Iris pigment epithelial cell (primary cell): ENCODE measurements at regions not wholly inside any gene's neighbourhood (a gene's known extent, or its start where the extent isn't known, plus 50 kb on each side); places are given as distances from the start of the nearest gene placed in this dataset.
"Not testable (repeated sequence)": the region's sequence is repeated elsewhere in the genome, so short reads cannot be mapped to it uniquely, and the experiment has no call there.

ENCODE experiments used
- DNase-seq: peaks from one replicate; pipeline ENCODE4 v3.0.0-alpha.2; 2011; ENCODE audit warnings: low read depth

- DNase-seq = no peak
Observed at GRCh38 chr21:31609081-31609480, 50.4 kb upstream of the SOD1 start.

DNA sequence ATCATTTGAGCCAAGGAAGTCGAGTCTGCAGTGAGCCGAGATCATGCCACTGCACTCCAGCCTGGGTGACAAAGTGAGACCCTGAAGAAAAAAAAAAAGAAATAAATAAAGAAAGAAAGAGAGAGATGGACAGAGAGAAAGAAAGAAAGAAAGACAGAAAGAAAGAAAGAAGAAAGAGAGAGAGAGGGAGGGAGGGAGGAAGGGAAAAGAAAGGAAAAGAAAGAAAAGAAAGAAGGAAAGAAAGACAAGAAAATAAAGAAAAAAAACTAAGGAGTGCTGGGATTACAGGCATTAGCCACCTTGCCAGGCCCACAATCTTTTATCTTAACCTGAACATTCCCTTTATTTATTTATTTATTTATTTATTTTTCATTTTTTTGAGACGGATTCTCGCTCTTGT lies 51.7 kb upstream of the SOD1 start:
- no peak for DNase-seq

DNA sequence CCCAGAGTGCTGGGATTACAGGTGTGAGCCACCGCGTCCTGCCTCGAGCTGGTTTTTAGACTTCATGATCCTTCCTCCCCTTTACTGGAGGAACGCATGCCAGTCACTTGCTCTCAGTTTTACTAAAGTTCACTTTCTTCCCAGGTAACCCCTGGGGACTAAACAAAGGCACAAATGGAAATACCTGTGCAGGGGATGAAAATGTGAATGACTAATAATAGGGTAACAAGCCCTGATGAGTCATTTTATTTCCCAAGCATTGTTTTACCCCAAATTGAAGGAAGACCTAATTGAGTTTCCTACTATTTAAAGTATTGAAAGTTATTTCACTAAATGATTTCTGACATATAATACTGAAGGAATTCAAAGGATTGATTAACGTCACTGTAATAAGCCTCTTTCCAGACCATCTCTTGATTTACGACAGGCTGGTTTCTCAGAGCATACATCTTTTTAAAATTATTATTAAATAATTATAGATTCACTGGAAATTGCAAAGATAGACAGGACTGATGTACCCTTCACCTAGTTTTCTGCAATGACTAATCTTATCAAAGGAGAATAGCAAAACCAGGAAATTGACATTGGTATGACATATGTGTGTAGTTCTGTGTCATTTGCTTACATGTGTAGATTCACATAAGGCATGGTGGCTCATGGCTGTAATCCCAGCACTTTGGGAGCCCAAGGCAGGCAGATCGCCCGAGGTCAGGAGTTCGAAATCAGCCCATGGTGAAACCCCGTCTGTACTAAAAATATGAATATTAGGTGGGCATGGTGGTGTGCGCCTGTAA lies 53.2 kb upstream of the SOD1 start:
- DNase-seq = no peak

GRCh38 chr21:31604591-31605190 lies 54.8 kb upstream of the SOD1 start:
- peak; percentile 67 for DNase-seq

DNA sequence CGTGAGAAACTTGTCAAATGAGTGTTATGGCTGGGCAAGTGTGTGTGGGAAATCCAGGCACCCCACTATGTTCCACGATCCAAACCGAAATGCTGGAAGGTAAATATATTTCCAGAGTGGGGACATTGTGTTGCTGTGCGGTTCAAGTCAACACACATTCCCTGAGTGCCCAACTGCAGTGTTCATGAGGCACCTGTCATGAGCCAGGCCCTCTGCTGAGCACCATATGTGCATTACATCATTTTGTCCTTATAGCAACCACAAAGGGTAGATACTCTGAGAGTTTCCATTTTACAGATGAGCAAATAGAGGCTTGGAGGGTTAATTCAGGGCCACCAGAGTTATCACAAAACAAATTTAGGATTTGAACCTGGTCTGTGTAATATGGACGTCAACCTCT lies 59.9 kb upstream of the SOD1 start:
- no peak for DNase-seq

DNA sequence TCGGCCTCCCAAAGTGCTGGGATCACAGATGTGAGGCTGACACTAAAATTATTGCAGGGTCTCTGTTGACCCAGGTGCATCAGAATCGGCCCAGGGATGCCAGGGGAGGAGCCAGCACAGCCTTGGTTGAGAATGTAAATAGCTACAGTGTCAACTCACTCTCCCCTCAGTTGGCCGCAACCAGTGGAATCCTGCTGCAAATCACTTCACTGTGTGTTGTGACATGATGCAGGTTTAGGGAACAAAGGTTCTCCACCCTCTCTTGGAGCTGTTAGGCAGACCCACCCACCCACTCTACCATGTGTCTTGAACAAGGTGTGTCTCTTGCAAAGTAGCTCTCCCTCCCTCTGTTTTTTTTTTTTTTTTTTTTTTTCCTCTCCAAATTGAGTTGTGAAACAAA lies 60.5 kb upstream of the SOD1 start:
- no peak for DNase-seq

DNA sequence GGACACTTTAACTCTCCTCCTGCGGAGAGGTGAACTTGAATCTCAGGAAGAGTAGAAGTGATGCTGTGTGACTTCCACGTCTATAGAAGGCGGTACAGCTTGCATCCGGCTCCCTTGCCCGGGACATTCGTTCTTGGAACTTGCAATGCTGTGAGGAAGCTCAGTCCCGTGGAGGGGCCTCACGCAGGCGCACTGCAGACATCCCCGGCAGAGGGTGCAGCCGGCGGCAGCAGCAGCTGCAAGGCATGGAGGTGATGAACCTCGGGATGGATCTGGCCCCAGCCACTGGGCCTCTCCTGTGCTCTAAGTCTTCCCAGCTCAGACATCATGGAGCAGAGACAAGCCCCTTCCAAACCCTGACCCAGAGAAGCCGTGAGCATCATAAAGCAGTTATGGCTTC lies 61.8 kb upstream of the SOD1 start:
- DNase-seq = no peak

- no peak for DNase-seq
Observed at GRCh38 chr21:31596055-31596454, 63.4 kb upstream of the SOD1 start.

GRCh38 chr21:31594726-31595125 lies 64.8 kb upstream of the SOD1 start:
- no peak for DNase-seq

- no peak for DNase-seq
Observed at GRCh38 chr21:31594279-31594678, 65.2 kb upstream of the SOD1 start.

DNA sequence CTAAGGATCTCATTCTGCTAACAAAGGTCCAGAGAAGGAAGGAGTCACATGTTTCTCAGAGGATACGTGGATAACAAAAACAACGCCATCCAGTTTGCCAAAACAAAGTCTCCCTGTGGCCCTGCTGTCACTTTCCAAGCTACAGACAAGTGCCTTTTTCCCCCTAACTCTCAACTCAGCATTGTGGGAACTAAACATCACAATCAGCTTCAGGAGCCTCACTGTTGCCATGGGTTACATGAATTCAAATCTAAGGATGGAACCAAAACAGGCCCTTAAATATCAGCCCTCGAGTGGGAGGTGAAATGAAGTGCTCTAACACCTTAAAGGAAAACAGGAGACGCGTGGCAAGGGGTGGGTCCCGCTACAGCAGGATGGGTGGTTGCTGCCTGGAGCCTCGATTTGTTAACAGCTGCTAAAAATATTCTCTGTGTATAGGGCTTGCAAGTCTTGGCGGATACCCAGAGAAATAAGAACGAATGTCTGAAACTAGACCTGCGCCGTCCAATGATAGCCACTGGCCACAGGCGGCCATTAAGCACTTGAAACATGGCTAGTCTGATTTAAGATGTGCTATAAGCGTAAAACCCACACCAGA lies 66.4 kb upstream of the SOD1 start:
- no peak for DNase-seq

GRCh38 chr21:31592516-31592915 lies 67.0 kb upstream of the SOD1 start:
- DNase-seq = no peak

- DNase-seq = no peak
Observed at GRCh38 chr21:31589820-31590219, 69.7 kb upstream of the SOD1 start.

DNA sequence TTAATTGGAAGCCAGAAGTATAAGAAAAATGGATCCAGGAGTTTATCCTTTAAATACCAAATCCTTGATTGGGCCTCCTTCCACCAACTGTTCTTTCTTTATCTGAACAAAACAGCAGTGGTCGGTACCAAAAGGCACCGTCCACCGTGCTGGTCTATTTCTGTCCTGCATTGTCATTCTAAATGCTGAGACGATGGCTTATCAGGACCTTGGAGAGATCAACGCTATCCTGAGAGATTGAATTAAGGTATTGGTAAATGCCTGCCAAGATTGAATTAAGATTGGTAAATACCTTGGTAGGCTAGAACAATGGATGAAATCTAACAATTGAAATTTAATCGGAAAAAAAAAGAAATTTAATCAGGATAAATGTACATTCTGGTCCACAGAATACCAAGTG lies 73.4 kb upstream of the SOD1 start:
- no peak for DNase-seq

DNA sequence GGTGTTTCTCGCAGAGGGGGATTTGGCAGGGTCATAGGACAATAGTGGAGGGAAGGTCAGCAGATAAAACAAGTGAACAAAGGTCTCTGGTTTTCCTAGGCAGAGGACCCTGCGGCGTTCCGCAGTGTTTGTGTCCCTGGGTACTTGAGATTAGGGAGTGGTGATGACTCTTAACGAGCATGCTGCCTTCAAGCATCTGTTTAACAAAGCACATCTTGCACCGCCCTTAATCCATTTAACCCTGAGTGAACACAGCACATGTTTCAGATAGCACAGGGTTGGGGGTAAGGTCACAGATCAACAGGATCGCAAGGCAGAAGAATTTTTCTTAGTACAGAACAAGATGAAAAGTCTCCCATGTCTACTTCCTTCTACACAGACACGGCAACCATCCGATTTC lies 75.6 kb upstream of the SOD1 start:
- DNase-seq = not testable (repeated sequence)

- DNase-seq = no peak
Observed at GRCh38 chr21:31583498-31583897, 76.0 kb upstream of the SOD1 start.

DNA sequence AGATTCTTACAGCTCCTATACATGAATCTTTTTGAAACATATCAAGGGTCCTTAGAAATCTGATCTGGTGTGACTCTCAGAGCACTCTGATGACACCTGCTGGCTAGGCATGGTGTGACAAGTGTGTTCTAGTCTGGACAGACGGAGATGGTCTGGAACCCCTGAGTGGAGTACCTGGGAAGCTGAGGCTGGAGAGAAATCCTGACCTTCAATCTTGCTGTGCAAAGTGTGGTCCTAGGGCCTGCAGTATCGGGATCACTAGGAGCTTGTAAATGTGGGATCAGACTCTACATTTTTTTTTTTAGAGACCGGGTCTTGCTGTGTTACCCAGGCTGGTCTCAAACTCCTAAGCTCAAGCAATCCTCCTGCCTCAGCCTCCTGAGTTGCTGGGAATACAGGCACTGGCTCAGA lies 78.6 kb upstream of the SOD1 start:
- DNase-seq = peak; percentile 58

- no peak for DNase-seq
Observed at GRCh38 chr21:31577271-31577670, 82.2 kb upstream of the SOD1 start.

- DNase-seq = no peak
Observed at GRCh38 chr21:31576428-31576827, 83.1 kb upstream of the SOD1 start.

GRCh38 chr21:31573217-31573616 lies 86.3 kb upstream of the SOD1 start:
- no peak for DNase-seq

- no peak for DNase-seq
Observed at GRCh38 chr21:31571879-31572278, 87.6 kb upstream of the SOD1 start.

DNA sequence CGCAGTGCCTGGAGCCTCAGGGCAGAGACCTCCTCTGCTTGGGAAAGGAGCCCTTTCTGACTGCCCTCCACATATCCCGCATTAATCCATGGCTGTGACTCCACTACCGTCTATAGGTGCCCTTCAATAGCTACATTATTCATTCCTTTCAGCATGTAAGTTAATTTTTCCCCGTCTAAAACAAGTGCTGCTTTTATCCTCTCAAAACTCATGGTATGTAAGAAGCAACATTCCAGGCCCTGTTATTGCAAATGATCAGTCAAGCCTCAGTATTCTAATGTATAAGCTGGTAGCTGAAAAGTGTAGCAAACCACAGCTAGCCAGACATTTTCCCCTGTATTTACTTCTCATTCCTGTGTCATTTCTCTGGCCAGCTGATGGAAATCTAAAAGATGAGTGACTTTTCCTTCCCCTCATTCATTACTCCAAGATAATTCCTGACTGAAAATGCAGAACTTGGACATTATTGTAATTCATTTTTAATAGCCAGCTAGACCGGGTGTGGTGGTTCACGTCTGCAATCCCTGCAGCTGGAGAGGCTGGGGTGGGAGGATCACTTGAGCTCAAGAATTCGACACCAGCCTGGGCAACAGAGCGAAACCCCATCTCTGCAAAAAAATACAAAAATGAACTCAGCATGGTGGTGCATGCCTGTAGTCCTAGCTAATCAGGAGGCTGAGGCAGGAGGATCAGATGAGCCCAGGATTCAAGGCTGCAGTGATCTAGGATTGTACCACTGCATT lies 88.5 kb upstream of the SOD1 start:
- DNase-seq = no peak

- DNase-seq = no peak
Observed at GRCh38 chr21:31566611-31567010, 92.9 kb upstream of the SOD1 start.
